ENCODE measurements at regions not wholly inside any gene's neighbourhood (a gene's known extent, or its start where the extent isn't known, plus 50 kb on each side); places are given as distances from the start of the nearest gene placed in this dataset.
"Not testable (repeated sequence)": the region's sequence is repeated elsewhere in the genome, so short reads cannot be mapped to it uniquely, and the experiment has no call there.

- not testable (repeated sequence) for DNase-seq
Observed at GRCh38 chr19:27707026-27707425, 1505.9 kb downstream of the UQCRFS1 start.

- no peak for DNase-seq
Observed at GRCh38 chr19:27705896-27706295, 1507.1 kb downstream of the UQCRFS1 start.

GRCh38 chr19:27694361-27695055, 1518.4 kb downstream of the UQCRFS1 start:
- DNase-seq: no peak

- no peak for DNase-seq
Observed at GRCh38 chr19:27691991-27692390, 1521.0 kb downstream of the UQCRFS1 start.

GRCh38 chr19:27689734-27690241, 1523.2 kb downstream of the UQCRFS1 start:
- no peak for DNase-seq

GRCh38 chr19:27684293-27684692, 1528.7 kb downstream of the UQCRFS1 start:
- no peak for DNase-seq

GRCh38 chr19:27681972-27682371, 1531.0 kb downstream of the UQCRFS1 start:
- no peak for DNase-seq

- DNase-seq: no peak
Observed at GRCh38 chr19:27679905-27680304, 1533.0 kb downstream of the UQCRFS1 start.

- no peak for DNase-seq
Observed at GRCh38 chr19:27679399-27679798, 1533.6 kb downstream of the UQCRFS1 start.

- DNase-seq: no peak
Observed at GRCh38 chr19:27676877-27677276, 1536.1 kb downstream of the UQCRFS1 start.

- DNase-seq: no peak
Observed at GRCh38 chr19:27676334-27676733, 1536.6 kb downstream of the UQCRFS1 start.

- DNase-seq: no peak
Observed at GRCh38 chr19:27675771-27676170, 1537.2 kb downstream of the UQCRFS1 start.

- no peak for DNase-seq
Observed at GRCh38 chr19:27674701-27675100, 1538.2 kb downstream of the UQCRFS1 start.

- DNase-seq: no peak
Observed at GRCh38 chr19:27673986-27674385, 1539.0 kb downstream of the UQCRFS1 start.

GRCh38 chr19:27672309-27673047, 1540.5 kb downstream of the UQCRFS1 start:
- no peak for DNase-seq

- no peak for DNase-seq
Observed at GRCh38 chr19:27671876-27672275, 1541.1 kb downstream of the UQCRFS1 start.

- DNase-seq: no peak
Observed at GRCh38 chr19:27660428-27660827, 1552.5 kb downstream of the UQCRFS1 start.

GRCh38 chr19:27657271-27658051, 1555.5 kb downstream of the UQCRFS1 start:
- no peak for DNase-seq

- DNase-seq: no peak
Observed at GRCh38 chr19:27654266-27654990, 1558.5 kb downstream of the UQCRFS1 start.

GRCh38 chr19:27652796-27653195, 1560.2 kb downstream of the UQCRFS1 start:
- DNase-seq: no peak

- no peak for DNase-seq
Observed at GRCh38 chr19:27652281-27652680, 1560.7 kb downstream of the UQCRFS1 start.

GRCh38 chr19:27647423-27647822, 1565.5 kb downstream of the UQCRFS1 start:
- DNase-seq: no peak

- no peak for DNase-seq
Observed at GRCh38 chr19:27635401-27635800, 1577.5 kb downstream of the UQCRFS1 start.

Data from activated effector memory CD4-positive, alpha-beta T cell treated with anti-CD3 and anti-CD28 coated beads, Interleukin-2, amount 50 U/mL, for 16 hours (primary cell).